ENCODE measurements at regions not wholly inside any gene's neighbourhood (a gene's known extent, or its start where the extent isn't known, plus 50 kb on each side); places are given as distances from the start of the nearest gene placed in this dataset.
"Not testable (repeated sequence)": the region's sequence is repeated elsewhere in the genome, so short reads cannot be mapped to it uniquely, and the experiment has no call there.

DNA sequence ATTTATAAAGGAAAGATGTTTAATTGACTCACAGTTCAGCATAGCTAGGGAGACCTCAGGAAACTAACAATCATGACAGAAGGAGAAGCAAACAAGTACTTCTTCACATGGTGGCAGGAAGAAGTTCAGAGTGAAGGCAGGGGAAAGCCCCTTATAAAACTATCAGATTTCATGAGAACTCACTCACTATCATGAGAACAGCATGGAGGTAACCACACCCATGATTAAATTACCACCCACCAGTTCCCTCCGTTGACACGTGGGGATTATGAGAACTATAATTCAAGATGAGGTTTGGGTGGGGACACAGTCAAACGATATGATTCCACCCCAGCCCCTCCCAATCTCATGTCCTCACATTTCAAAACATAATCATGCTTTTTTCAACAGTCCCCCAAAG lies 124.2 kb upstream of the PCGF5 start:
- no peak for DNase-seq

- no peak for DNase-seq
These were observed 123.2 kb upstream of the PCGF5 start for GRCh38 chr10:91097313-91097712.

GRCh38 chr10:91098021-91098420 lies 122.4 kb upstream of the PCGF5 start:
- DNase-seq, result not testable (repeated sequence)

- DNase-seq, result no peak
These were observed 116.9 kb upstream of the PCGF5 start for GRCh38 chr10:91103384-91104192.

- no peak for DNase-seq
These were observed 116.0 kb upstream of the PCGF5 start for GRCh38 chr10:91104193-91105041.

DNA sequence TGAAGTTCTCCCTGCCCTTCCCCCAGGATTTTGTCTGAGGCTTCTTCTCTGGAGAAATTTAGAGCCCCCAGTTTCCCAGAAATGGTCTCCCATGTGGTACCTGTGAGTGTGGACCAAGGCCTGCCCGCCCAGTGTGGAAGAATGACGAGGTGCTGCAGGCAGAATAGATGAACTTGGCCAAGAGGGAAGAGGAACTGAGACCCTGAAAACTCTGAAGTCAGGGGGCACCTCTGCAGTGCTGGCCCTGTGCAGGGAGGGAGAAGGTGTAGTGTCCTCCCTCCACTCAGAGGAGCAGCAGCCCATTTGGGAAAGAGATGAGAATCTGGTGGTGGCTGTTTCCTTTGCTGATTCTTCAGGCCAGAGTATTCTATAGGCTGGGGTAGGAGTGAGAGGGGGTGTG lies 115.2 kb upstream of the PCGF5 start:
- no peak for DNase-seq

- DNase-seq, result no peak
These were observed 111.6 kb upstream of the PCGF5 start for GRCh38 chr10:91108820-91109219.

DNA sequence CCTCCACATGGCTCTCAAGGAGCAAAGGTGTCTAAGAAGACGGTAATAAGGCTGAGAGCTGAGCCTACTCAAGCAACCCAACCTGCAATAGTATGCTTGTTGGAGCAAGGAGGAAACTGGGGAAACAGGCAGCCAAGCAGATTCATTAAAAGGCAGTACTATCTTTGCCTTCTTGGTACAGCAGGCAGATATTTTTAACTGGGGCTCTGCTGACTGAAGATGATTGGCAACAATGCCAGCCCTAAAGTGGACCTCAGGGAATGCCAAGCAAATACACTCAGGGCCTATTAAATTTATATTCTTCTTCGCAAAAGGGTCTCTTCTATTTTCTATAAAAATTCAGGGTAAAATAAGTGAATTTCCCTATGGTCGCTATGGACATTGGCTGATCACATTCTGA lies 109.4 kb upstream of the PCGF5 start:
- no peak for DNase-seq

GRCh38 chr10:91115618-91116390 lies 104.7 kb upstream of the PCGF5 start:
- DNase-seq, result no peak

GRCh38 chr10:91117505-91117904 lies 103.0 kb upstream of the PCGF5 start:
- no peak for DNase-seq

GRCh38 chr10:91120348-91120747 lies 100.1 kb upstream of the PCGF5 start:
- no peak for DNase-seq

GRCh38 chr10:91123261-91123660 lies 97.2 kb upstream of the PCGF5 start:
- no peak for DNase-seq

- DNase-seq, result no peak
These were observed 96.4 kb upstream of the PCGF5 start for GRCh38 chr10:91124016-91124415.

DNA sequence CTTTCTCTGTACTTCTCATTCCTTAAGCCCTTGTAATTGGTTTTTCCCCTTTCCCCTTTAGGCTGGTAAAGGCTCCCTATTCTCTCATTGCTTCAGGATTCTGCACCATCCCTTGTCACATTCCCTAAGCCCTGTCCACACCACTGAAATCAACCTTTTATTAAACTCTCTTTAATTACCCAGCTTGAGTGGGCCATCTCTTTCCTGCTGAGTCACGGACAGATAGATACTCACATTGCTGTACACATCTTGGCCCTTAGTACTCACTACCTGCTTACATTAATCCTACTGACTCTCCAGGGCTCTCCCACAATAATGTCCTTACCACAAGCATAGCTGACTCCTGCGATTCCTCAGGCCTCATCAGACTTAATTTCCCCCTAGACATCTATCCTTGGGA lies 94.0 kb upstream of the PCGF5 start:
- DNase-seq, result no peak

GRCh38 chr10:91127341-91128082 lies 93.0 kb upstream of the PCGF5 start:
- DNase-seq, result no peak

DNA sequence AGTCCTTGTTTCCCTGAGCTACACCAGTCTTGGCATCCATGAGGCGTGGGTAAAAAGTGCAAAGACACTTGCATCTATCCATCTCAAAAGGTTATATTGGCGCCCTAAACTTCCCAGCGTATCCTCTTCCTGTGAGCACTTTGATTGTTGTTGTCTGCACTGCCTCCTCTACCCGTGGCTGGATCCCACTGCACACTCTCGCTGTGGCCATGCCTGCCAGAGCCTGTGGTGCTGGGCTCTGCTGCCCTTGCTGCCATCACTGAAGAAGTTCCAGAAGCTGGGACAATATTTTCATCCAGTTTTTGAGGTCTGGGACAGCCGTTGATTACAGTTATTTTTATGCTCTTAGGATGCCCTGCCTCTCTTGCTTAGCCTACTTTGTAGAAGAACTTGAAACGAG lies 85.3 kb upstream of the PCGF5 start:
- no peak for DNase-seq

- no peak for DNase-seq
These were observed 83.3 kb upstream of the PCGF5 start for GRCh38 chr10:91137011-91137643.

DNA sequence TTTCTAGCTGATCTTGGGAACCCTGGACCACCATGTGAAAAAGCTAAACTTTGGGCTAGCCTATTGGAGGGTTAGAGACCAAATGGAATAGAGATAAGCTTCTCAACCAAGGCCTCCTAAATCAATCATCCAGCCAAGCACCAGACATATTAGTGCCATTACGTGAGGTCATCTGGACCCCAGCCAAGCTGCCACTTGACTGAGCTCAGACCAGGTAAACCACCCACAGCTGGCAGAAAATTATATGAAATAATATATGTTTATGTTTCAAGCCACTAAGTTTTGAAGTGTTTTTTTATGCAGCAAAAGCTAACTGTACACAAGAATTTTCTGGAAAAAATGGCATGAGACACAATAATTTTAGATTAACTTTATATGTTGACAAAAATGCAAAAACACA lies 82.6 kb upstream of the PCGF5 start:
- no peak for DNase-seq

GRCh38 chr10:91140995-91141549 lies 79.4 kb upstream of the PCGF5 start:
- DNase-seq, result no peak

- DNase-seq, result no peak
These were observed 75.5 kb upstream of the PCGF5 start for GRCh38 chr10:91144961-91145360.

DNA sequence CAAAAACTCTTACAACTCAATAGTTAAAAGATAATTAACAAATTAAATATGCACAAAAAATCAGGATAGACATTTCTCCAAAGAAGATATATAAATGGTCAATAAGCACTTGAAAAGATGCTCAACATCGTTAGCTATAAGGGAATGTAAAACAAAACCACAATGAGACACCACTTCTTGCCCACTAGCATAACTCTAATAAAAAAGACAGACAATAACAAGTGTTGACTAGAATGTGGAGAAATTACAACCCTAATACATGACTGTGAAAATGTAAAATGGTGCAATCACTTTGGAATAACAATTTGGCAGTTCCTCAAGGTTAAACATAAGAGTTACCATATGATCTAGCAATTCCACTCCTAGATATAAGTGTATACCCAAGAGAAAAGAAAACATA lies 74.3 kb upstream of the PCGF5 start:
- DNase-seq, result no peak

GRCh38 chr10:91149550-91149949 lies 70.9 kb upstream of the PCGF5 start:
- no peak for DNase-seq
